Right hindlimb (tissue), 1 donor: ENCODE measurements at regions not wholly inside any gene's neighbourhood (a gene's known extent, or its start where the extent isn't known, plus 50 kb on each side); places are given as distances from the start of the nearest gene placed in this dataset.
"Not testable (repeated sequence)": the region's sequence is repeated elsewhere in the genome, so short reads cannot be mapped to it uniquely, and the experiment has no call there.

Experiments used
- DNase-seq: peaks from one replicate; pipeline ENCODE4 v3.0.0-alpha.2; 2018

DNA sequence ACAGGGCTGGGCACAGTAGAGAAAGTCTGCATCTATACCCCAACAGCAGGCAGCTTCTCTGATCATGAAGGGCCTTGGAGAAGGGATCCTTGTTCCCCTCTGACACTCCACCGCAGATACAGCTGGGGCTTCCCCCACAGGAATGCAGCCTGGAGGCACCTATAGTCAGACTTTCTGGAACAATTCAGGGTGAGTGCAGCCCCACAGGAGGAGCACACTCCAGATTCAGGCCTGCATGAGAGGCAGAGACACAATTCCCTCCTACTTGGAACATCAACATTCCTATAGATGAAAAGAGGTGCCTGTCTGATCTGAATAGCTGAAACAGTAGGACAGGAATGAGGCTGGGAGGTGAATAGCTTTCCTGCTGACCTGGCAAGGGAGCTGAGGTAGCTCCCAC, 1298.0 kb upstream of the CNTN5 start:
- no peak for DNase-seq

DNA sequence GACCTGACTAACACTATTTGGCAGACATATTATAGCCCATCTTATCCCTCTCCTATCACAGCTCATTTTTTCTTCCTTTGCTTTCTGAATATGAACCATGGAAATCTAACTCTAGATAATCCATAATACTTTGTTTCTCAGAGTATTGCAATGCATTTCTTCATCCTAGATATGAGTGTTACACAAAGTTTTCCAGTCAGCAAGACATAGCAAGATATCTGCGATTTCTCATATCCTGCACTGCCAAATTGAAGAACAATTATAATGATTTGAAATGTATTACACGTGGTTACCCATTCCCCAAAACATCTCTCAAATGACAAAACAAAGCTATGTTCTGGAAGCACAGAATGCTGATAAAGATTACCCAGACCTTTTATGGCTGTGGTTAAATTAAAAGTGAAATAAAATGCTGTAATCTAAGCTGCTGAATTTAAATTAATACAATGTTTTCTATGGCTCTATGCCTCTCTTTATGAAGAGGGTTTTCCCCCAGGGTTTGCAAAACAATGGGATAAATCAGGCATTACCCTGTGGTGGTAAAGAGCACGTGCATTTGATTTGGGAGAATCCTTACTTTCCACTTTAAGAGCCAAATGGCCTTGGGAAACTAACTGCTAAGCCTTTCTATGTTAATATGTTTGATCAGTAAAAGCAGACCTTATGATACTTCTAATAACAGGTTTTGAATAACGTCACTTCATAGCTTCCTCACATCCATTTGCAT, 1291.0 kb upstream of the CNTN5 start:
- no peak for DNase-seq

GRCh38 chr11:97732011-97732632, 1288.6 kb upstream of the CNTN5 start:
- no peak for DNase-seq

GRCh38 chr11:97738751-97739150, 1282.0 kb upstream of the CNTN5 start:
- no peak for DNase-seq

GRCh38 chr11:97739932-97740800, 1280.6 kb upstream of the CNTN5 start:
- no peak for DNase-seq

DNA sequence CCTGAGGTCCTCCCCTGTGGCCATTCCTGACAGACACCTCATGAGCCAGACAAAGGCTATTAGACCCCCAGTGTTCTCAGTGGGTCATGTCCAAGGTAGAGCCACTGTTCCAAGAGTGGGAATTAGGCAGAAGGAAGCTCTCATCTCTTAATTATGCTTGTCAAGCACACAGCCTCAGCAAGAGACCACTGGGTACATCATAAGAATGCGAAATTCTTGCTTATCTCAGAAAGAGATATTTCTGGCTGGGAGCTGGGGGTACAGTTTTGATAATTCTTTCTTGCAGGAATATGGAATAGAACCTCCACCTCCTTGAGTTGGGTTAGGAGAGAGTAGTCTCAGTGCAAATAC, 1280.0 kb upstream of the CNTN5 start:
- no peak for DNase-seq

GRCh38 chr11:97742717-97743116, 1278.0 kb upstream of the CNTN5 start:
- no peak for DNase-seq

- no peak for DNase-seq
Measured at GRCh38 chr11:97743205-97743742, 1277.5 kb upstream of the CNTN5 start.

GRCh38 chr11:97745515-97746050, 1275.2 kb upstream of the CNTN5 start:
- DNase-seq, result no peak

- no peak for DNase-seq
Measured at GRCh38 chr11:97746818-97747217, 1273.9 kb upstream of the CNTN5 start.

DNA sequence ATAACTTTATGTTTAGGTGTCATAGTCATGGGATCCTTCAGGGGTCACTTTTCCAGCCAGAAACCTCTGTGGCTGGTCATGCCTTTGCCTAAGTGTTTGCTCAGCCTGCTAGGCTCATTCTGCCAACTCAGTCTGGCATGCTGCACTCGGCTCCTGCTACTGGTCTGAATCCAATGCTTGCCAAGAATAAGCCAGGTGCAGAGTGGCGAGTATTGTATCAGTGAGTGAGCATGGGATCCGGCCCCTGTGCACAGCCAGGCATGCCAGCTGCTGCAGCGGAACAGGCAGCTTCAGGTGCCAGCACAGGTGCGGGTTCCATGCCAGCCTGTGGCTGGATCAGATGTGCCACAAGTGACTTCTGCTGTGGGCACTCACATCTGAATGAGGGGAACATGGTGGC, 1269.3 kb upstream of the CNTN5 start:
- DNase-seq, result no peak

GRCh38 chr11:97751952-97752351, 1268.8 kb upstream of the CNTN5 start:
- no peak for DNase-seq

DNA sequence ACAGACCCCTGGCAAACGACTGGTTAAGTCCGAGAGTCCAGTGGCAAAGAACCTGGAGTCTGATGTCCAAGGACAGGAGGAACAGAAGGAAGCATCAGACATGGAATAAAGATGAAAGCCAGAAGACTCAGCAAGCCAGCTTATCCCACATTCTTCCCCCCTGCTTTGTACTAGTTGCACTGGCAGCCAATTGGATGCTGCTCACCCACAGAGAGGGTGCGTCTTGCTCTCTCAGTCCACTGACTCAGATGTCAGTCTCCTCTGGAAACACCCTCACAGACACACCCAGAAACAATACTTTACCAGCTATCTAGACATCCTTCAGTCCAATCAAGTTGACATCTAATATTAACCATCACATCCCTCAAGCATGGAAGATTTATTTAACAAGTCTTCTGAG, 1265.8 kb upstream of the CNTN5 start:
- no peak for DNase-seq

GRCh38 chr11:97756571-97757335, 1264.0 kb upstream of the CNTN5 start:
- no peak for DNase-seq

DNA sequence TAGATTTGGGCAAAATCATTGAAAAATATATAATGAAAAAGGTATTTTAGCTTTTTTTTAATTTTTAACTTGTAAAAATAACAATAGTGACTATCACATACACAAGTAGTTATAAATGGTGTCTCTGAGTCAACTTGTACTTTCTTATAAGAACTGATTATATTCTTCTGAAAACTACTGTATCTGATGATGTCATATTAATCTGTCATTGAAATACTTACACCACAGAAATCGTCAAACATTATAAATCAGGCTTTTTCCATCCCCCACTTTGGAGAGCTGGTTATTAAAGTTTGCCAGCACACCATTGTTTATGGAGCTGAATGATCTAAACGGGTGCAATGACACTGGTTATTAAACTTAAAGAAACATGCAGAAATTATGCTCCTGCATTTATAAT, 1259.6 kb upstream of the CNTN5 start:
- DNase-seq, result no peak

DNA sequence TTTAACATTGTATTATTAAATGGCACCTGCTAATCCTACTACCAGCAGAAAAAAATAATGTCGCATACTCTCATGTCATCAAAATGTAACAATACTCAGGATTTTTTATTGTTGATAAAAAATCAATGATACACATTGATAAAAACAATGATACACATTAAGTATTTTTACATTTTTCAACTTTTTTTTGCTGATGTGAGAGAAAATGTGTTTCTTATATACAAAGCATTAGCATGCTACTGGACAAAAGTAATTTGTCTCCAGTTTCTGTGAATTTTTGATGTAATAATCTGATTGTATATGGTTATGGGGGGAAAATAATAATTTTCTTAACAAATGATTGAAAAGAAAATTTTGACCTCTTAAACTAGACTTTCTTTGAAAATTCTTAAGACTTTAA, 1256.6 kb upstream of the CNTN5 start:
- DNase-seq, result no peak

GRCh38 chr11:97764605-97765004, 1256.1 kb upstream of the CNTN5 start:
- no peak for DNase-seq

GRCh38 chr11:97770570-97770969, 1250.2 kb upstream of the CNTN5 start:
- DNase-seq, result no peak

- DNase-seq, result no peak
Measured at GRCh38 chr11:97772705-97773104, 1248.0 kb upstream of the CNTN5 start.

GRCh38 chr11:97784388-97784787, 1236.4 kb upstream of the CNTN5 start:
- DNase-seq, result not testable (repeated sequence)

- DNase-seq, result no peak
Measured at GRCh38 chr11:97786961-97787360, 1233.8 kb upstream of the CNTN5 start.

DNA sequence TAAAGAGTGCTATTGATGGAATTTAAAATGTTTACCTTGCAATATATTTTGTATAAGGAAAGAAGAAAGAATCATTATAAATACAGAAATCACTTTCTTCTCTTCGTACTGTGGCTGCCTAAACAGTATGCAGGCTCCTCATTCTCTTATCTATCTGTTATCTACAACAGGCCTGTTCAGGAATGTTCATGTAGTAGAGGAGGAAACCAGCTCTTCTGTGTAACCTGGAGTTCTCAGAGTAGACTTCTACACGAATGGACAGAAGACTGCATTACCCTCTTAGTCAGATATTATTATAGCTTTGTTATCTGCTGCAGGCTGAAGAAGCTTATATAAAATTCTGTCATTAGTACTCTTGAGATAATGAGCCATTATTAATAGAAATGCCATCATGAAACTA, 1225.9 kb upstream of the CNTN5 start:
- no peak for DNase-seq

GRCh38 chr11:97800891-97801290, 1219.9 kb upstream of the CNTN5 start:
- no peak for DNase-seq
